ENCODE measurements at regions not wholly inside any gene's neighbourhood (a gene's known extent, or its start where the extent isn't known, plus 50 kb on each side); places are given as distances from the start of the nearest gene placed in this dataset.

- no peak for DNase-seq
- H3K27me3 ChIP-seq (ENCODE audit: control insufficient read depth, insufficient read depth, low read length, poor library complexity, severe bottlenecking), result no peaks in the 10 kb centered on the region
- H3K4me1 ChIP-seq (ENCODE audit: control insufficient read depth, insufficient read depth, low read length), result no peaks in the 10 kb centered on the region
- H3K36me3 Mint-ChIP-seq (ENCODE audit: low read depth), result no peaks in the 10 kb centered on the region
- H3K4me1 Mint-ChIP-seq, result no peaks in the 10 kb centered on the region
- H3K4me3 Mint-ChIP-seq, result no peak overlapping the region
- no peak overlapping the region for H3K4me3 ChIP-seq (ENCODE audit: low read length)
- H3K36me3 ChIP-seq (ENCODE audit: control insufficient read depth, insufficient read depth, low read length), result no peaks in the 10 kb centered on the region
- no peaks in the 10 kb centered on the region for H3K27me3 Mint-ChIP-seq (ENCODE audit: insufficient read depth)
- WGBS, 2 experiments (ENCODE audit: insufficient coverage in 1 of 2, insufficient read length in 1 of 2), result 80 to 92% methylated on average over 4 of the region's 5 CpGs
- no peak for TF ChIP-seq CTCF (conservative IDR thresholded peaks at IDR 0.05)
- no peak overlapping the region for H3K27ac Mint-ChIP-seq
- H3K9ac ChIP-seq (ENCODE audit: extremely low read depth, low read length, poor library complexity, severe bottlenecking), result no peak overlapping the region
- H3K27ac ChIP-seq (ENCODE audit: low read depth, low read length), result no peak overlapping the region
- no peaks in the 10 kb centered on the region for H3K9me3 Mint-ChIP-seq
- H3K9me3 ChIP-seq (ENCODE audit: control insufficient read depth, low read length), result no peaks in the 10 kb centered on the region
Measured at GRCh38 chr7:79786187-79786586, 332.7 kb upstream of the MAGI2 start.

DNA sequence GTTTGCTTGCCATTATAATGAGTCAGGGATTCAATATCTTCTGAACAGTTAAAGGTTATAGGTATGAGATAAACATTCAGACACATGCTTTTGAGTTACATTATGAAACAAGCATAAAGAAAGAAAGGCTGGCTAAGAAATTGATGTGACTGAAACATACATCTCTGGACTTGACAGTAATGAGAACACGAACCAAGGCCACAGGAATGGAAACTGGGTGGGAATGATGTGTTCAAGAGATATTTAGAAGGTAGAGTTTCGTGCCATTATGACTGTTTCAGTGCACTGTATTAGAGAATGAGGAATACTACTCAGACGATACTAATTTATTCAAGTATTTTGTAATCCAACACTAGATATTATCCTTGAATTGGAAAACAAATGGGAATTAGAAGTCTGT lies 332.1 kb upstream of the MAGI2 start:
- H3K27me3 Mint-ChIP-seq (ENCODE audit: insufficient read depth), result no peaks in the 10 kb centered on the region
- WGBS, 2 experiments (ENCODE audit: insufficient coverage in 1 of 2, insufficient read length in 1 of 2), result 93 to 100% methylated on average over 1 to 3 of the region's 3 CpGs
- H3K27me3 ChIP-seq (ENCODE audit: control insufficient read depth, insufficient read depth, low read length, poor library complexity, severe bottlenecking), result no peaks in the 10 kb centered on the region
- no peak overlapping the region for H3K27ac ChIP-seq (ENCODE audit: low read depth, low read length)
- no peaks in the 10 kb centered on the region for H3K36me3 ChIP-seq (ENCODE audit: control insufficient read depth, insufficient read depth, low read length)
- no peak overlapping the region for H3K4me3 Mint-ChIP-seq
- H3K9ac ChIP-seq (ENCODE audit: extremely low read depth, low read length, poor library complexity, severe bottlenecking), result no peak overlapping the region
- H3K9me3 ChIP-seq (ENCODE audit: control insufficient read depth, low read length), result no peaks in the 10 kb centered on the region
- H3K4me1 ChIP-seq (ENCODE audit: control insufficient read depth, insufficient read depth, low read length), result no peaks in the 10 kb centered on the region
- TF ChIP-seq CTCF (conservative IDR thresholded peaks at IDR 0.05), result no peak
- DNase-seq, result no peak
- H3K9me3 Mint-ChIP-seq, result no peaks in the 10 kb centered on the region
- no peaks in the 10 kb centered on the region for H3K36me3 Mint-ChIP-seq (ENCODE audit: low read depth)
- no peaks in the 10 kb centered on the region for H3K4me1 Mint-ChIP-seq
- no peak overlapping the region for H3K4me3 ChIP-seq (ENCODE audit: low read length)
- no peak overlapping the region for H3K27ac Mint-ChIP-seq

DNA sequence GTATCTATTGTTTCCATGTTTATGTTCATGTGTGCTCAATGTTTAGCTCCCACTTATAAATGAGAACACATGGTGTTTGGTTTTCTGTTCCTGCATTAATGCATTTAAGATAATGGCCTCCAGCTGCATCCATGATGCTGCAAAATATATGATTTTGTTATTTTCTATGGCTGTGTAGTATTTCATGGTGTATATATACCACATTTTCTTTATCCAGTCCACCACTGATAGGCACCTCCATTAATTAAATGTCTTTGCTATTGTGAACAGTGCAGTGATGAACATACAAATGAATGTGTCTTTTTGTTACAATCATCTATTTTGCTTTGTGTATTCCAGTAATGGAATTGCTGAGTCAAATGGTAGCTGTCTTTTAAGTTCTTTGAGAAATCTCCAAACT lies 329.4 kb upstream of the MAGI2 start:
- no peaks in the 10 kb centered on the region for H3K27me3 Mint-ChIP-seq (ENCODE audit: insufficient read depth)
- H3K9me3 Mint-ChIP-seq, result no peaks in the 10 kb centered on the region
- H3K36me3 Mint-ChIP-seq (ENCODE audit: low read depth), result no peaks in the 10 kb centered on the region
- Histone ChIP-seq H3K4me1 (ENCODE audit: control insufficient read depth, insufficient read depth, low read length) (no peaks in the 10 kb centered on the region), H3K27me3 (ENCODE audit: control insufficient read depth, insufficient read depth, low read length, poor library complexity, severe bottlenecking) (no peaks in the 10 kb centered on the region), H3K4me3 (ENCODE audit: low read length) (no peak overlapping the region), H3K36me3 (ENCODE audit: control insufficient read depth, insufficient read depth, low read length) (no peaks in the 10 kb centered on the region), H3K27ac (ENCODE audit: low read depth, low read length) (no peak overlapping the region), H3K9ac (ENCODE audit: extremely low read depth, low read length, poor library complexity, severe bottlenecking) (no peak overlapping the region), H3K9me3 (ENCODE audit: control insufficient read depth, low read length) (no peaks in the 10 kb centered on the region)
- TF ChIP-seq CTCF (conservative IDR thresholded peaks at IDR 0.05), result no peak
- no peak overlapping the region for H3K4me3 Mint-ChIP-seq
- DNase-seq, result no peak
- no peak overlapping the region for H3K27ac Mint-ChIP-seq
- H3K4me1 Mint-ChIP-seq, result no peaks in the 10 kb centered on the region

All from endodermal cell (in vitro differentiated cells).